ENCODE measurements at regions not wholly inside any gene's neighbourhood (a gene's known extent, or its start where the extent isn't known, plus 50 kb on each side); places are given as distances from the start of the nearest gene placed in this dataset.
A peak's percentile ranks its signal among the peaks of the same experiment; 100 is the strongest.

- Mint-ChIP-seq H3K36me3 (peaks cover 44% of the 10 kb centered on the region), H3K27ac (peak overlapping the region; percentile 76), H3K4me1 (peaks cover 58% of the 10 kb centered on the region), H3K9me3 (no peaks in the 10 kb centered on the region), H3K4me3 (no peak overlapping the region)
- DNase-seq (ENCODE audit: low spot score in 2 of 2) (no peak), ATAC-seq (no peak)
Measured at GRCh38 chr9:129501771-129502319, 119.1 kb downstream of the C9orf50 start.

DNA sequence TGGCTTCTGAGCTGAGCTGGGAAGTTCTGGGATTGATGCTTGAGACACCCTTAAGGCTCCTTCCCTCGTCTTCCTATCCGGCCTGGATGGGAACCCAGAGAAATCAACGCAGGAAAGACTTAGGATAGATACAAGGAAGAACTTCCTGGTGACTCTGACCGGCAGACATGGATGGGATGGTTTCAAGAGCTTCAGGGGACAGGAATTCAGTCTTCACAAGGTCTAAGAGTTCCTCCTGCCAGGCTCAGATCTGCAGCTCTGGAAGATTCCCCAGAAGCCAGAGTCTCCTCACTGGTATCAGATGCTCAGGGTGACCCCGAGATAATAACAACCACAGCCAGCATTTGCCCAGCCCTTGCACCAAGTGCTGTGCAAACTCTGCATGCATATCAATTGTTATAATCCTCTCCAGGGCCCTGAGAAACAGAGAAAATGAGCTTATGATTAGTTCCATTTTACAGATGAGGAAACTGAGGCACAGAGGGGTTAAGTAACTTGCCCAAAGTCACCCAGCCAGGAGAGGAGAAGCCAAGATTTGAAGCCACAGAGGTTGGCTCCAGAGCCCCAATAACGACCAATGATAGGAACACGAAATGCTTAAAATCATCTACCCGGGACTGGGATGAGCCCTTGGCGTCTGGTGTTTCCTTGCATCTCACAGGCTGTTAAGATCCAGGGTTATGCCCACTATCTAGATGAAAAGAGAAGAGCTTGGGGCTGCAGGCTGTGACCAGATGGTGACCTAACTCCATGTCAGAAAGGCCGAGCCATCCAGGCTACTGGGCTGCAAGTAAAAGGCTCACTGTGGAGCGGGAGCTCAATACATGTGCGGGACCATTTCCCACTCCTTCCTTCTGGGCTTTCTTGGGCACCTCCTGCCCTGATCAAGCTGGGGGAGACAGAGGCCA, 119.8 kb downstream of the C9orf50 start:
- no peak overlapping the region for H3K4me3 Mint-ChIP-seq
- H3K27ac Mint-ChIP-seq, result peak overlapping the region; percentile 76
- peaks cover 62% of the 10 kb centered on the region for H3K4me1 Mint-ChIP-seq
- H3K9me3 Mint-ChIP-seq, result no peaks in the 10 kb centered on the region
- DNase-seq (ENCODE audit: low spot score in 2 of 2), result no peak
- peaks cover 42% of the 10 kb centered on the region for H3K36me3 Mint-ChIP-seq
- ATAC-seq, result no peak

DNA sequence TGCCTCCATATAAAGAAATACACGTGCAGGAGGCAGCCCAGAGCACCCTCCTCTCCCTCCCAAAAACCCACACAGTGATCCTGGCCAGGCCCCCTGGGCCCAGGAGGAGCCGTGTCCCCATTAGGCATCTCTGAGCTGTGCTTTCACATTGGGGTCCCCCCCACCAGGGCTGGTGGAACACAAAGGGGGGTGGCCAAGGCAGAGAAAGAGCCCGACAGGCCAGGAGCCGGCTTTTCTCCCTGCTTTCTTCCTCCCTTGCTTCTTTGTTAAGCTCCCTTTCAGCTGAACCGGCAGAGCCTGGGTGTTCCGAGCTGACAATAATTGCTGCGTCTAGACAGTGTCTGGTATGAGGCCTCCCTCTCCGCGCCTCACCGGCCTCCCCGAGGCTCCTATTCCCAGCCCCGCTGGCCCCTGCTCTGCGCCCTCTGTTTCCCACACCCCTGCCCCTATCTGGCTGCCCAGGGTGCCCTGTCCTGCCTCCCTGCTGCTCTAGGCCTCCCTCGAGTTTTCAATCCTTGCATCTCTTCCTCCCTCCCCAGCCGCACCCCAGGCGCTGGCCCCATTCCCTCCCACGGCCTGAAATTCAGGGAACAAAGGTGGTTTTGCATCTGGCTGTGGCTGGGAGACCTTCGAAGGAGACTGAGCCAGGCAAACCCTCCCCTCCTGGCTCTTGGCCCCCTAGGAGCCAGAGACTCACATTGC, 120.6 kb downstream of the C9orf50 start:
- peaks cover 66% of the 10 kb centered on the region for H3K4me1 Mint-ChIP-seq
- H3K9me3 Mint-ChIP-seq, result no peaks in the 10 kb centered on the region
- ATAC-seq (no peak), DNase-seq (ENCODE audit: low spot score in 2 of 2) (no peak)
- H3K27ac Mint-ChIP-seq, result peak overlapping the region; percentile 76
- H3K36me3 Mint-ChIP-seq, result peaks cover 40% of the 10 kb centered on the region
- no peak overlapping the region for H3K4me3 Mint-ChIP-seq

DNA sequence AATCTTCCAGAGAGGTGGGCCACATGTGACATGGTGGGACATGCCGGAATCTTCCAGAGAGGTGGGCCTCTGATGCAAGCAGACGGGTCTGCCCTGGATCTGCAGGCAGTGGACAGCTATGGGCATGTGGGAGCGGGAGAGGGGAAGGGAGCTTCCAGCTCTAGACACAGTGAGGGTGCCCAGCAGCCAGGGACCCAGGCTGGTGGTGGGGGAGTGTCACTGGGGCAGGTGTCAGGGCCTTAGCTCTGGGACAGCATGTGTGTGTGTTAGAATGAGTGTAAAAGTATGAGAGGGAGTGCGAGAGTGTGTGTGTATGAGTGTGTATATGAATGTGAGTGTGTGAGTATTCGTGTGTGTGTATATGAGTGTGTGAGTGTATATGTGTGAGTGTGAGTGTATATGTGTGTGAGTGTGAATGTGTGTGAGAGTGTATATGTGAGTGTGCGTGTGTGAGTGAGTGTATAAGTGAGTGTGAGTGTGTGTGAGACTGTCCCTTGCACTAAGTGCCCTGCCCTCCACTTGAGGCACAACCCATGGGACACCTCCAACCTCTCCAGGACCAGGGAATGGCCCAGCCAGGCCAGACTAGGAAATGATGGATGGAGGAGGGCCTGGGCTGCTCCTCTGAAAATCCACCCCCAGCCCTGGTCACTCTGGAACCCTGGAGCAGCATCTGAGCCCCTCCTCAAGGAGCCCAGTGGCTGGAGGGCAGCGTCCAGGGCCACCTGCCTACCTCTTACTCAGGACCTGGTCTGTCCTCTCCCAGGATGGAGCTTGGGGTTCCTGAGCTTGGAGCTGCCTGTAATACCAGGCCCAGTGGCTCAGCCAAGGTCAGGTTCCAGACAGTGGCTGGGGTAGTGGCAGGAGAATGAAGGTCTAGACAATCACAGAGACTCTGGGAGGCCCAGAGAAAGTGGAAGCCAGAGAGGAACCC, 122.2 kb downstream of the C9orf50 start:
- H3K4me3 Mint-ChIP-seq, result no peak overlapping the region
- no peak for DNase-seq (ENCODE audit: low spot score in 2 of 2)
- H3K27ac Mint-ChIP-seq, result peak overlapping the region; percentile 99

GRCh38 chr9:129497813-129498450, 123.0 kb downstream of the C9orf50 start:
- peak overlapping the region; percentile 89 for H3K4me3 Mint-ChIP-seq
- H3K9me3 Mint-ChIP-seq, result no peaks in the 10 kb centered on the region
- no peak for ATAC-seq
- peaks cover 21% of the 10 kb centered on the region for H3K36me3 Mint-ChIP-seq
- peaks cover 61% of the 10 kb centered on the region for H3K4me1 Mint-ChIP-seq
- DNase-seq (ENCODE audit: low spot score in 2 of 2), result no peak
- H3K27ac Mint-ChIP-seq, result peak overlapping the region; percentile 99

More for the DNA sequence above, 122.2 kb downstream of the C9orf50 start:
- peaks cover 63% of the 10 kb centered on the region for H3K4me1 Mint-ChIP-seq
- peaks cover 28% of the 10 kb centered on the region for H3K36me3 Mint-ChIP-seq
- no peak for ATAC-seq
- no peaks in the 10 kb centered on the region for H3K9me3 Mint-ChIP-seq

- peaks cover 21% of the 10 kb centered on the region for H3K36me3 Mint-ChIP-seq
- H3K9me3 Mint-ChIP-seq, result no peaks in the 10 kb centered on the region
- no peak for DNase-seq (ENCODE audit: low spot score in 2 of 2)
- no peak for ATAC-seq
- peak overlapping the region; percentile 89 for H3K4me3 Mint-ChIP-seq
- H3K4me1 Mint-ChIP-seq, result peaks cover 61% of the 10 kb centered on the region
- peak overlapping the region; percentile 99 for H3K27ac Mint-ChIP-seq
Measured at GRCh38 chr9:129497005-129497812, 123.7 kb downstream of the C9orf50 start.

- DNase-seq (ENCODE audit: low spot score in 2 of 2) (peak; percentile 74 to 90), ATAC-seq (peak; percentile 85)
- H3K4me1 Mint-ChIP-seq, result peaks cover 60% of the 10 kb centered on the region
- no peaks in the 10 kb centered on the region for H3K9me3 Mint-ChIP-seq
- peak overlapping the region; percentile 89 for H3K4me3 Mint-ChIP-seq
- H3K36me3 Mint-ChIP-seq, result peaks cover 27% of the 10 kb centered on the region
- H3K27ac Mint-ChIP-seq, result peak overlapping the region; percentile 99
Measured at GRCh38 chr9:129496473-129497004, 124.4 kb downstream of the C9orf50 start.

DNA sequence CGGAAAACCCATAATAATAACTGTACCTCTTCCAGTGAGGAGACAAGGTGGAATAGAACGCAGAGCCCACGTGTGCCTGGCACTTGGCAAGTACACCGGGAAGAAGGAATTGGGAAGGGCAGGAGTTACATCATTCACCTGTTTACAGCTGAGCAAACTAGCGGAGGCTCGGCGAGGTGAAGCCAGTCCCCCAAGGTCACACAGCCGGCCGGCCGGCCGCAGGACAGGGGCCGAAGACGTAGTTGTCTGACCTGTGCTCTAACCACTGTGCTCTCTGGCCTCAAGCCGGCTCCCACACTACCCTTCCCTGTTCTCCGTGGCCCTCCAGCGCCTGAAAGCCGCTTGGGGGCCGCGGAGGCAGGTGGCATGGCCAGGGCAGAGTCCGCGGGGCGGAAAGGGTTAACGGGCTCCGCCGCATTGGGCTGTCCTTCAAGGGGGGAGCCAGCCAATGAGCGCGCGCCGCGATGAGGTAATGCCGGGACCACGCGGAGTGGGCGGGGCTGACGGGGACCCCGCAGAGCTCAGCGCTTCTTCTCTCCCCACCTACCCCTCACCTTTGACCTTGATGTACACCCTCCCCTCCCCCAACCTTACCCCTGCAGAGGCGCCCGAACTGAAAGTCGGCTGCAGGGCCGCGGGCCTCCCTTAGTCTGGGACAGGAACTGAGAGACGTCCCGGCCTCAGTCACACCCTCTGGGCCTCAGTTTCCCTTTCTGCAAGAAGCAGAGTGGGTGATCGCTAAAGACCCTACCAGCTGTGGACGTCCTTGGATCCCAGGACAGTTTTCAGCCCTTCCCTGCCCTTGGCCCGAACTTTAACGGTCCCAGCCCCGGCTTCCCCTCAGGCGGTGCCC, 125.1 kb downstream of the C9orf50 start:
- peaks cover 31% of the 10 kb centered on the region for H3K36me3 Mint-ChIP-seq
- peak overlapping the region; percentile 99 for H3K27ac Mint-ChIP-seq
- peaks cover 61% of the 10 kb centered on the region for H3K4me1 Mint-ChIP-seq
- DNase-seq (ENCODE audit: low spot score in 2 of 2), result peak; percentile 84 to 93
- H3K4me3 Mint-ChIP-seq, result peak overlapping the region; percentile 89
- ATAC-seq, result peak; percentile 89
- H3K9me3 Mint-ChIP-seq, result no peaks in the 10 kb centered on the region

GRCh38 chr9:129494113-129494789, 126.7 kb downstream of the C9orf50 start:
- Mint-ChIP-seq H3K4me3 (no peak overlapping the region), H3K27ac (no peak overlapping the region), H3K36me3 (peaks cover 41% of the 10 kb centered on the region), H3K9me3 (no peaks in the 10 kb centered on the region), H3K4me1 (peaks cover 66% of the 10 kb centered on the region)
- ATAC-seq (no peak), DNase-seq (ENCODE audit: low spot score in 2 of 2) (no peak)

DNA sequence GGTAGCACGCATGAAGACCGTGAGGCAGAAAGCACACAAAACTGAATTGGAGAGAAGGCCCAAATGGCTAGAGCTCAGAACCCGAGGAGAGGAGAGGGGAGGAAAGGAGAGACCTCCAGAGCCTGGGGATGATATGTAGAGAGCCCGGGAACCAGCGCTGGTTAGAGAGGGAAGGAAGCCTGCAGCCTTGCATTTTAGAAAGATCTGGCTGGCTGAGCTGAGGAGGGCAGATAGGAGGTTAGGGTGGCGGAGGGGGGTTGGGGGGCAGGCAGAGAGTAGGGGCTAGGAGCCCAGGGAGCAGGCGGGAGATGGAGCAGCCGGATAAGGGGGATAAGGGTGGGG, 127.2 kb downstream of the C9orf50 start:
- Mint-ChIP-seq H3K4me1 (peaks cover 63% of the 10 kb centered on the region), H3K27ac (peak overlapping the region; percentile 4), H3K4me3 (no peak overlapping the region), H3K36me3 (peaks cover 47% of the 10 kb centered on the region), H3K9me3 (no peaks in the 10 kb centered on the region)
- ATAC-seq (no peak), DNase-seq (ENCODE audit: low spot score in 2 of 2) (no peak)

DNA sequence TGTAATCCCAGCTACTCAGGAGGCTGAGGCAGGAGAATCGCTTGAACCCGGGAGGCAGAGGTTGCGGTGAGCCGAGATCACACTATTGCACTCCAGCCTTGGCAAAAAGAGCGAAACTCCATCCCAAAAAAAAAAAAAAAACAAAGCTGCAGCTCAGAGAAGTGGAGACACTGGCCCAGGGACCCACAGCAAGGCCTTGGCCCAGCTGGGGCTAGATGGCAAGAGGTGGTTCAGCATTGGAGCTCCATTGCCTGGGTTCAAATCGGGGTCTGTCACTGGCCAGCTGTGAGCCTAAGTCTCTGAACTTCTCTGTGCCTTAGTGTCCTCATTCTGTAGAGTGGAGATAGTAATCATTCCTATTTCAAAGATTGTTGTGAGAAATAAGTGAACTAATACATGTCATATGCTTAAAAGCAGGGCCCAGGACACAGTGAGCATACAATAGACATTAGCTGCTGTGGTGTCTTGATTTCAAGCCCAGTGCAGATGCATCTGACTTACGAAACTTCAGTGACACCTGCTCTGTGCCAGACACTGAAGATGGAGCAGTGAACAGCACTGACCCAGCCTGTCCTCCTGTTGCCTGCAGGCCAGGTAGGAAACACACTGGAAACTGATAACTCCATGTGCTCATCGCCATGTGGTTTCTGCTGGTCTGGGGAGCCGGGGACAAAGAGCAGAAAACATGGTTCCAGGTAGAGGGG, 127.7 kb downstream of the C9orf50 start:
- ATAC-seq (no peak), DNase-seq (ENCODE audit: low spot score in 2 of 2) (no peak)
- peak overlapping the region; percentile 4 for H3K27ac Mint-ChIP-seq
- no peak overlapping the region for H3K4me3 Mint-ChIP-seq
- no peaks in the 10 kb centered on the region for H3K9me3 Mint-ChIP-seq
- H3K4me1 Mint-ChIP-seq, result peaks cover 60% of the 10 kb centered on the region
- H3K36me3 Mint-ChIP-seq, result peaks cover 49% of the 10 kb centered on the region

- peak overlapping the region; percentile 88 for H3K4me3 Mint-ChIP-seq
Measured at GRCh38 chr9:129491487-129491855, 129.4 kb downstream of the C9orf50 start.

More at GRCh38 chr9:129491487-129491855, 129.4 kb downstream of the C9orf50 start:
- Mint-ChIP-seq H3K27ac (peak overlapping the region; percentile 96), H3K9me3 (no peaks in the 10 kb centered on the region), H3K36me3 (peaks cover 54% of the 10 kb centered on the region), H3K4me1 (peaks cover 61% of the 10 kb centered on the region)
- no peak for DNase-seq (ENCODE audit: low spot score in 2 of 2)
- no peak for ATAC-seq

Measured in stimulated activated effector memory CD8-positive, alpha-beta T cell treated with anti-CD3 and anti-CD28 coated beads, Interleukin-12 subunit alpha, Interleukin-12 subunit beta, amount 100 ng/mL, for 72 hours (primary cell).